Osteocyte (in vitro differentiated cells): ENCODE measurements at regions not wholly inside any gene's neighbourhood (a gene's known extent, or its start where the extent isn't known, plus 50 kb on each side); places are given as distances from the start of the nearest gene placed in this dataset.

Experiments used
- DNase-seq: peaks from one replicate; pipeline ENCODE4 v3.0.0; 2021; ENCODE audit warnings: mixed read lengths; ENCODE audit not compliant: unreplicated experiment; ENCODE audit errors: extremely low spot score
- H3K27ac Mint-ChIP-seq: one replicate; pipeline ENCODE4 v1.8.0; 2021; ENCODE audit warnings: mild to moderate bottlenecking, mixed read lengths; ENCODE audit not compliant: unreplicated experiment
- H3K27me3 Mint-ChIP-seq: one replicate; pipeline ENCODE4 v1.8.0; 2021; ENCODE audit warnings: mixed read lengths; ENCODE audit not compliant: unreplicated experiment
- H3K36me3 Mint-ChIP-seq: one replicate; pipeline ENCODE4 v1.8.0; 2021; ENCODE audit warnings: mixed read lengths; ENCODE audit not compliant: unreplicated experiment
- H3K4me1 Mint-ChIP-seq: one replicate; pipeline ENCODE4 v1.8.0; 2021; ENCODE audit warnings: mixed read lengths; ENCODE audit not compliant: unreplicated experiment
- H3K4me3 Mint-ChIP-seq: one replicate; pipeline ENCODE4 v1.8.0; 2021; ENCODE audit warnings: mild to moderate bottlenecking, moderate library complexity, mixed read lengths; ENCODE audit not compliant: unreplicated experiment
- H3K9me3 Mint-ChIP-seq: one replicate; pipeline ENCODE4 v1.8.0; 2021; ENCODE audit warnings: mixed read lengths; ENCODE audit not compliant: unreplicated experiment
- TF ChIP-seq, protein P1 (sequence below): fragments of 200-600 bp; sonication (generic); IDR thresholded peaks from 2 replicates; pipeline ENCODE4 v1.5.0; 2021; ENCODE audit warnings: antibody characterized with exemption, mild to moderate bottlenecking, moderate library complexity

DNA sequence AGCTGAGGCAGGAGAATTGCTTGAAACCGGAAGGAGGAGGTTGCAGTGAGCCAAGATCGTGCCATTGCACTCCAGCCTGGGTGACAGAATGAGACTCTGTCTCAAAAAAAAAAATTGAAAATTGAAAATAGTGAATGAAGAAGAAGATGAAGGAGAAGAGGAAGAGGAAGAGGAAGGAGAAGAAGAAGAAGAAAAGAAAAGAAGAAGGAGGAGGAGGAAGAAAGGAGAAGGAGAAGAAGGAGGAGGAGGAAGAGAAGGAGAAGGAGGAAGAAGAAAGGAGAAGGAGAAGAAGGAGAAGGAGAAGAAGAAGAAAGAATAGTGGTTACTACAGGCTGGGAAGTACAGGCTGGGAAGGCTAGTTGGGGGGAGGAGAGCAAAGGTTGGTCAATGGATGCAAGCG is 124.3 kb upstream of the CPSF6 start:
- H3K27me3 Mint-ChIP-seq: peaks cover 9% of the 10 kb centered on the region
- no peak for DNase-seq
- H3K9me3 Mint-ChIP-seq: no peaks in the 10 kb centered on the region
- no peak overlapping the region for H3K4me3 Mint-ChIP-seq
- no peaks in the 10 kb centered on the region for H3K4me1 Mint-ChIP-seq
- H3K36me3 Mint-ChIP-seq: no peaks in the 10 kb centered on the region
- H3K27ac Mint-ChIP-seq: no peak overlapping the region
- TF ChIP-seq, protein P1, sequence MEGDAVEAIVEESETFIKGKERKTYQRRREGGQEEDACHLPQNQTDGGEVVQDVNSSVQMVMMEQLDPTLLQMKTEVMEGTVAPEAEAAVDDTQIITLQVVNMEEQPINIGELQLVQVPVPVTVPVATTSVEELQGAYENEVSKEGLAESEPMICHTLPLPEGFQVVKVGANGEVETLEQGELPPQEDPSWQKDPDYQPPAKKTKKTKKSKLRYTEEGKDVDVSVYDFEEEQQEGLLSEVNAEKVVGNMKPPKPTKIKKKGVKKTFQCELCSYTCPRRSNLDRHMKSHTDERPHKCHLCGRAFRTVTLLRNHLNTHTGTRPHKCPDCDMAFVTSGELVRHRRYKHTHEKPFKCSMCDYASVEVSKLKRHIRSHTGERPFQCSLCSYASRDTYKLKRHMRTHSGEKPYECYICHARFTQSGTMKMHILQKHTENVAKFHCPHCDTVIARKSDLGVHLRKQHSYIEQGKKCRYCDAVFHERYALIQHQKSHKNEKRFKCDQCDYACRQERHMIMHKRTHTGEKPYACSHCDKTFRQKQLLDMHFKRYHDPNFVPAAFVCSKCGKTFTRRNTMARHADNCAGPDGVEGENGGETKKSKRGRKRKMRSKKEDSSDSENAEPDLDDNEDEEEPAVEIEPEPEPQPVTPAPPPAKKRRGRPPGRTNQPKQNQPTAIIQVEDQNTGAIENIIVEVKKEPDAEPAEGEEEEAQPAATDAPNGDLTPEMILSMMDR: no peak

DNA sequence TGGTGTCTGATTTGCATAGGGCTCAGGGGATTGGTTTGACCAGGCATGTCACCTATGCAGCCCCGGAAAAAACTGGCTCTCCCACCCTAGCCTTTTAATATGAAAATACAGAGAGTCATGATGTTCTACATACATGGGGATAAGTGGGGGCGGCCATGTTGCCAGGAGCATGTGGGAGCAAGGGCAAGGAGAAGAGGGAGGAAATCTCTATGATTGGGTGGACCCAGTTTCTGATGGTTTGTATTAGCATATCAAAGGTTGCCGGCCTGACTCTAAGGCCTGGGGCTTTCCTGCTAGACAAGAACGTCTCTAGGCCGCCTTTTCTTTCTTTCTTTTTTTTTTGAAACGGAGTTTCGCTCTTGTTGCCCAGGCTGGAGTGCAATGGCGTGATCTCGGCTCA is 123.4 kb upstream of the CPSF6 start:
- Mint-ChIP-seq H3K27ac (no peak overlapping the region), H3K9me3 (no peaks in the 10 kb centered on the region), H3K4me1 (no peaks in the 10 kb centered on the region), H3K4me3 (no peak overlapping the region), H3K27me3 (peaks cover 4% of the 10 kb centered on the region), H3K36me3 (no peaks in the 10 kb centered on the region)
- TF ChIP-seq, protein P1: no peak
- DNase-seq: no peak

DNA sequence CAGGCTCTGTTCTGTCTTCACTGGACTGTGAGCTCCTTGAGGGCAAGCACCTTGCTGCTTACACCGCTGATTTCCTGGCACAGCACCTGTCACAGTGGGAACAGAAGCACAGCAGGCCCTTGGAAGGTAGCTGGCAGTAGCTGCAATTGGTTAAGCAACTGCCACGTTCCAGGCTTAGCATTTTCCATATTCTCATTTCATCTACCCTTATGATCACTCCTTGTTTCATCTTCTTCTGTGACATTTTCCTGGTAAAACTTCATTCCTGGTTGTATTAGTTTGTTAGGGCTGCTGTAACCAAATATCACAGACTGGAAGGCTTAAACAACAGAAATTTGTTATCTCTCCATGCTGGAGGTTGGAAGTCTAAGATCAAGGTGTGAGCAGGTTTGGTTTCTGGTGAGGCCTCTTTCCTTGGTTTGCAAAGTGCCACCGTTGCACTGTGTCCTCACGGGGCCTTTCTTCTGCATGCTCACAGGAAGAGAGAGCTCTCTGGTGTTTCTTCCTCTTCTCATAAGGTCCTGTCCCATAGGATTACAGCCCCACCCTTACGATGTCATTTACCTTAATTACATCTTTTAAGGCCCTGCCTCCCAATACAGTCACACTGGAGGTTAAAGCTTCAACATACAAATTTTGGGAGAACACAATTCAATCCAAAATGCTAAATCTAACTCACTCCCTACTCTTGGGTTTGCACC is 121.7 kb upstream of the CPSF6 start:
- H3K4me3 Mint-ChIP-seq: no peak overlapping the region
- no peak overlapping the region for H3K27ac Mint-ChIP-seq
- H3K4me1 Mint-ChIP-seq: no peaks in the 10 kb centered on the region

DNA sequence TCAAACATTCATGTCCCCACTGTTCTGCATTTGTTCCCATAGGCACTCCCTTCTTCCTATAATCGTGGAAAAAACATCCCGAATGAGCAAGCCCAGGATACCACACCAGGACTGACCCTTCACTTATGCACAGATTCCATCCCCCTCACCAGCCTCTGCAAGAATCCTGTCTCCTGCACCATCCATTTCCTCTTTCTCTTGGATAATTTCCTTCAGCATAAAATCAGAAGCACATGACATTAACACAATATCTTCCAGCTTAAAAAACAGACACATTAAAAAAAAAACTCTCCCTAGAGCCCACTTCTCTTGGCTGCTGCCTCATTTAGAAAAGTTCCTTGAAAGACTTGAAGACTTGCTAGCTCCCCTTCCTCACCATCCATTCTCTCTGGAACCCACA is 120.9 kb upstream of the CPSF6 start:
- Mint-ChIP-seq H3K9me3 (no peaks in the 10 kb centered on the region), H3K36me3 (no peaks in the 10 kb centered on the region), H3K27me3 (peaks cover 12% of the 10 kb centered on the region), H3K4me3 (no peak overlapping the region), H3K27ac (no peak overlapping the region), H3K4me1 (no peaks in the 10 kb centered on the region)
- no peak for DNase-seq
- TF ChIP-seq, protein P1: no peak

More for the DNA sequence above, 121.7 kb upstream of the CPSF6 start:
- Mint-ChIP-seq H3K36me3 (no peaks in the 10 kb centered on the region), H3K9me3 (no peaks in the 10 kb centered on the region), H3K27me3 (peaks cover 7% of the 10 kb centered on the region)
- DNase-seq: no peak
- TF ChIP-seq, protein P1: no peak

DNA sequence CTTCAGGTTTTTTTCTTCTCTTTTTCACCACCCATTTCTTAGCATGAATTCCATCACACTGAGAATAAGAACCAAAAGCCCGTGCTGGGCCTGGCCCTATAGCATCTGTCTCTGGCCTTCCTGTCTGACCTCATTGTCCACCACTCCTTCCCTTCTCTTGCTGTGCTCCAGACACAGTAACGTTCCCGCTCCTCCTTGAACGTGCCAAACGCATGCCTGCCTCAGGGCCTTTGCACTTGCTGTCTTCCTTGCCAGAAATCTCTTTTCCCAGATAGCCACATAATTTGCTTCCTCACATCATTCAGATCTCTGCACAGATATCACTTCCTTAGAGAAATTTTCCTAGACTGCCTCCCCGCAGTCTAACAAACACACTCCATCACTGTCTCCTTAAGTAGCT is 119.6 kb upstream of the CPSF6 start:
- peaks cover 10% of the 10 kb centered on the region for H3K27me3 Mint-ChIP-seq
- TF ChIP-seq, protein P1: no peak
- DNase-seq: no peak
- no peak overlapping the region for H3K4me3 Mint-ChIP-seq
- H3K36me3 Mint-ChIP-seq: no peaks in the 10 kb centered on the region
- H3K4me1 Mint-ChIP-seq: no peaks in the 10 kb centered on the region
- no peaks in the 10 kb centered on the region for H3K9me3 Mint-ChIP-seq
- no peak overlapping the region for H3K27ac Mint-ChIP-seq
